ENCODE measurements at regions not wholly inside any gene's neighbourhood (a gene's known extent, or its start where the extent isn't known, plus 50 kb on each side); places are given as distances from the start of the nearest gene placed in this dataset.
"Not testable (repeated sequence)": the region's sequence is repeated elsewhere in the genome, so short reads cannot be mapped to it uniquely, and the experiment has no call there.

DNA sequence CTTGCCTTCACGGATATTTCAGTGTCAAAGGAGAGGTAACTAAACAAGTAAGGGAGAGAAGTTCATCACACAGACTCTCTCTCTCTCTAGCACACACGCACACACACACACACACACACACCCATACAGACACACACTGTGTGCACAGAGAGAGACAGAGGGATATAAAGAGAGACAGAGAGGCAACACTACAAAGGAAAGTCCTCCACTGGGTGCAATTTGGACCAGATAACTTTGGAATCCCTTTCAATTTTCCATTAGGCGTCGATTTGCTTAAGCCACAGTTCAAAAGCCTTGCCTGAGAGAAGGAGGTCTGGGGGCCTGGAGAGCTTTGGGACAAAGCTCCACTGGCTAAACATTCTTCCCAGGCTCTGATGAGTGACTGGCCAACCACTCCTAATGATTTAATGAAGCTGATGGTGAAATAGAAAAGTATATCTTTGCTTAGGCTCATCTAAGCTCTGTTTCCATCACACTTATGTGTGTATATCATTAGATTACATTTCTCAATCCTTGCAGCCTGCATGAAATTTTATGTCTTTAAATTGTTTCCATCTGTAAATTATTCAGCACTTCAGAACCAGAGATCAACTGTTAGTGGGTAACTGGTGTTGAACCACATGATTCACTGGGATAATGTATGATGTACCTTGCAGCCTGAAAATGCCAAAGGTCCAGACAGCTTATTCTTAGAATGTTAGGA is 180.8 kb downstream of the MAGEB17 start:
- no peak for DNase-seq (ENCODE audit: low spot score in 2 of 2)
- Histone ChIP-seq H3K36me3 (replicated peaks) (no peaks in the 10 kb centered on the region), H3K4me1 (no peaks in the 10 kb centered on the region), H3K27me3 (ENCODE audit: low read depth) (no peaks in the 10 kb centered on the region; the same call in 1 of the 2 replicates), H3K4me3 (no peak overlapping the region), H3K9me3 (no peaks in the 10 kb centered on the region)
- in situ Hi-C loops (cut with MboI; ENCODE audit: low sequenced_read_pairs): no loop called here

DNA sequence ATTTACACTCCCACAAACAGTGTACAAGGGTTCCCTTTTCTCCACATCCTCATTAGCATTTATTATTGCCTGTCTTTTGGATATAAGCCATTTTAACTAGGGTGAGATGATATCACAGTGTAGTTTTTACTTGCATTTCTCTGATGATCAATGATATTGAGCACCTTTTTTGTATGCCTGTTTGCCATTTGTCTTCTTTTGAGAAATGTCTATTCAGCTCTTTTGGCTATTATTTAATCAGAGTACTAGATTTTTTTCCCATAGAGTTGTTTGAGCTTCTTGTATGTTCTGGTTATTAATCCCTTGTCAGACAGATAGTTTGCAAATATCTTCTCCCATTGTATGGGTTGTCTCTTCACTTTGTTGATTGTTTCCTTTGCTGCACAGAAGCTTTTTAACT is 190.6 kb downstream of the MAGEB17 start:
- in situ Hi-C loops (cut with MboI; ENCODE audit: low sequenced_read_pairs): no loop called here
- Histone ChIP-seq H3K4me3 (no peak overlapping the region), H3K27me3 (ENCODE audit: low read depth) (no peaks in the 10 kb centered on the region), H3K36me3 (replicated peaks) (no peaks in the 10 kb centered on the region), H3K4me1 (no peaks in the 10 kb centered on the region), H3K9me3 (no peaks in the 10 kb centered on the region; the same call in 1 of the 2 replicates)
- DNase-seq (ENCODE audit: low spot score in 2 of 2): no peak

DNA sequence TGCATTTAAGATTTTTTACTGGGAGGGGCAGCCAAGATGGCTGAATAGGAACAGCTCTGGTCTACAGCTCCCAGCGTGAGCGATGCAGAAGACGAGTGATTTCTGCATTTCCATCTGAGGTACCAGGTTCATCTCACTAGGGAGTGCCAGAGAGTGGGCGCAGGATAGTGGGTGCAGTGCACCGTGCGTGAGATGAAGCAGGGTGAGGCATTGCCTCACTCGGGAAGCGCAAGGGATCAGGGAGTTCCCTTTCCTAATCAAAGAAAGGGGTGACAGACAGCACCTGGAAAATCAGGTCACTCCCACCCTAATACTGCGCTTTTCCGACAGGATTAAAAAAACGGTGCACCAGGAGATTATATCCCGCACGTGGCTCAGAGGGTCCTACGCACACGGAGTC is 192.8 kb downstream of the MAGEB17 start:
- DNase-seq (ENCODE audit: low spot score in 2 of 2); H3K4me1 ChIP-seq; H3K36me3 ChIP-seq (replicated peaks); H3K9me3 ChIP-seq; H3K27me3 ChIP-seq (ENCODE audit: low read depth); in situ Hi-C loops (cut with MboI; ENCODE audit: low sequenced_read_pairs); H3K4me3 ChIP-seq: not testable (repeated sequence)

DNA sequence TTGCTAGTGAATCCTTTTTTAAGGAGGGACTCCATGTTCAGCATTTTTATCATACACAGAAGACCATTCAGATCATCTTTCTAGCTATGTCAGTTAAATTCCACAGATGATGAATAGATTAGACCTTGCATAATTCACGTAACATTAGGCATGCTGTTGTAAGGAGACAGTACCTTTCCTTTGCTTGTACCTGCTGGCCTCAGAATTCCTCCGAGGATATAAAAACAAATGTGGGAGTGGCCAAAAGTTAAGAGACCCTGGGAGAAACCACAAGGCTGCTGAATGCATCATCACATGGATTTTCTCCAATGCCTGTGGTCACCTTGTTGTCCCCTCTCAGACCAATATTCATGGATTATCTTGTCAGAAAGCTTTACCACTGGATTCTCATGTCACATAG is 201.4 kb downstream of the MAGEB17 start:
- in situ Hi-C loops (cut with MboI; ENCODE audit: low sequenced_read_pairs): no loop called here
- Histone ChIP-seq H3K27me3 (ENCODE audit: low read depth) (peaks cover 4% of the 10 kb centered on the region; the same call in 1 of the 2 replicates), H3K9me3 (no peaks in the 10 kb centered on the region), H3K4me3 (no peak overlapping the region), H3K36me3 (replicated peaks) (no peaks in the 10 kb centered on the region), H3K4me1 (no peaks in the 10 kb centered on the region)
- DNase-seq (ENCODE audit: low spot score in 2 of 2): no peak

DNA sequence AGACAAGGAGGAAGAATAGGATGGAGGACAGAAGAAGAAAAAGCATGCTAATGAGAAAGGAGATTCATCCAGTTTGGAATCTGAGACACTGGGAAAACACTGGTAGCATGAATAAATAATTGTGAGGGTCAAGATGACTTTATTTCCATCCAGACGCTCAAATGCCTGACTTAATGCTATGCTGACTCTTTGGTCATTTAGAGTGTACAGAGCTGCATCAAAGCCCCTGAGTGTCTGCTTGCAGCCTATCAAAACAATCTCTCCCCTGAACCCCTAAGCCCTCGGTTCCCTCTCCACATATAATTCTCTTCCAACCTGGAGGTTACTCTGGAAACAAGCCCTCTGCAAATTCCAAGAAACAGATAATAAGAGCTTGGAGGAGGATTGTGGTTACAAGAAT is 208.8 kb downstream of the MAGEB17 start:
- in situ Hi-C loops (cut with MboI; ENCODE audit: low sequenced_read_pairs): no loop called here
- DNase-seq (ENCODE audit: low spot score in 2 of 2): no peak
- H3K9me3 ChIP-seq: no peaks in the 10 kb centered on the region
- no peak overlapping the region for H3K4me3 ChIP-seq
- H3K36me3 ChIP-seq (replicated peaks): no peaks in the 10 kb centered on the region
- no peaks in the 10 kb centered on the region for H3K4me1 ChIP-seq
- H3K27me3 ChIP-seq (ENCODE audit: low read depth): no peaks in the 10 kb centered on the region; the same call in 1 of the 2 replicates

DNA sequence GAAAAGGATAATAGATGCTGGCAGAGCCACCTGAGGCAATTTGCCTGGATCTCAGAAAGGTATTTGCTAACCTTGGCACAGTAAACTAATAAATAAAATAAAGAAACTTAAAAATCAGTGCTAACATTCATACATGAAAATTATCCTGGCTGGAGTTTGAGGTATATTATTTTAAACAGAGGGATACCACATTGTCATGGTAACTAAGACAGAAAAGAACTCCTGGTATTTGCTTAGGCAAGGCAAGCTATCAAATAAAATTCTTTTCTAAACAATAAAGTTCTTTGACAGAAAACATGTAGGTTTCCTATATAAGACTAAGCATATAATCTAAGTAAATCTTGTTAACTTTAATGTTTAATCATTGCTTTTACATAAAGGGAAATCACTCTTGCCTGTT is 218.8 kb downstream of the MAGEB17 start:
- no peaks in the 10 kb centered on the region for H3K9me3 ChIP-seq
- peaks cover 14% of the 10 kb centered on the region for H3K4me1 ChIP-seq
- H3K4me3 ChIP-seq: no peak overlapping the region
- in situ Hi-C loops (cut with MboI; ENCODE audit: low sequenced_read_pairs): no loop called here
- no peaks in the 10 kb centered on the region for H3K36me3 ChIP-seq (replicated peaks)
- H3K27me3 ChIP-seq (ENCODE audit: low read depth): peaks cover 8% of the 10 kb centered on the region
- DNase-seq (ENCODE audit: low spot score in 2 of 2): peak in 1 of 2 experiments; percentile 56

GRCh38 chrX:16392597-16392996 is 225.3 kb downstream of the MAGEB17 start:
- Histone ChIP-seq H3K4me3 (no peak overlapping the region), H3K4me1 (no peaks in the 10 kb centered on the region), H3K27me3 (ENCODE audit: low read depth) (peaks cover 11% of the 10 kb centered on the region), H3K36me3 (replicated peaks) (no peaks in the 10 kb centered on the region), H3K9me3 (no peaks in the 10 kb centered on the region)
- in situ Hi-C loops (cut with MboI; ENCODE audit: low sequenced_read_pairs): no loop called here
- DNase-seq (ENCODE audit: low spot score in 2 of 2): no peak

DNA sequence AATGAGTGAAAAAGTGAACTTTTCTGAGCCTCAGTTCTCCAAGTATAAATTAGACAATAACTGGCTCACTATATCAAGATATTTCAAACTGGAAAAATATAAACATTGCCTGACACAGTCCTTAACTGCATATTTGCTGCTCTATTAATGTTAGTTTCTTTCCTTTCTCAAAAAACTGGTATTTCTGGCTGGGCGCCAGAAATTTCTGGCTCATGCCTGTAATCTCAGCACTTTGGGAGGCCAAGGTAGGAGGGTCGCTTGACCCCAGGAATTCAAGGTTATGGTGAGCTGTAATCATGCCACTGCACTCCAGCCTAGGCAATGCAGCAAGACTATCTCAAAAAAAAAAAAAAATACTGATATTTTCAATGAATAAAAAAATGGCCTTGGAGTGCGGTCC is 227.0 kb downstream of the MAGEB17 start:
- DNase-seq (ENCODE audit: low spot score in 2 of 2): peak in 1 of 2 experiments; percentile 9

DNA sequence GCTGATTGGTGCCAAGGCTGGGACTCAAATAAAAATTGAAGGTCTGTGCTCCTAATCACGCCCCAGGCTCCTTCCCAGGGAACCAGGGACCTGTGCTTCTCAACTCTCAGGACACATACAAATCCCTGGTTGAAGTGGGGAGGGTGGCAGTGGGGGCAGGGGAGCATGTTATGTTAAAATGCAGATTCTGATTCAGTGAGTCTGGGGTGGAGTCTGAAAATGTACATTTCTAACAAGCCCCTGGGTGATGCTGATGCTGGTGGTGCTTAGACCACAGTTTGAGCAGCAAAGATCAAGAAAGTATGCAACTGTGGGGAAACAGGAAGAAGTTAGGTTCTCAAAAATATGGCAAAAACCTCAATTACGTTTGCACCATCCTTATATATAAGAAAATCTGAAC is 236.5 kb downstream of the MAGEB17 start:
- in situ Hi-C loops (cut with MboI; ENCODE audit: low sequenced_read_pairs): no loop called here

More for the DNA sequence above, 227.0 kb downstream of the MAGEB17 start:
- Histone ChIP-seq H3K9me3 (no peaks in the 10 kb centered on the region), H3K27me3 (ENCODE audit: low read depth) (peaks cover 7% of the 10 kb centered on the region), H3K4me1 (no peaks in the 10 kb centered on the region), H3K4me3 (no peak overlapping the region), H3K36me3 (replicated peaks) (no peaks in the 10 kb centered on the region)
- in situ Hi-C loops (cut with MboI; ENCODE audit: low sequenced_read_pairs): no loop called here

DNA sequence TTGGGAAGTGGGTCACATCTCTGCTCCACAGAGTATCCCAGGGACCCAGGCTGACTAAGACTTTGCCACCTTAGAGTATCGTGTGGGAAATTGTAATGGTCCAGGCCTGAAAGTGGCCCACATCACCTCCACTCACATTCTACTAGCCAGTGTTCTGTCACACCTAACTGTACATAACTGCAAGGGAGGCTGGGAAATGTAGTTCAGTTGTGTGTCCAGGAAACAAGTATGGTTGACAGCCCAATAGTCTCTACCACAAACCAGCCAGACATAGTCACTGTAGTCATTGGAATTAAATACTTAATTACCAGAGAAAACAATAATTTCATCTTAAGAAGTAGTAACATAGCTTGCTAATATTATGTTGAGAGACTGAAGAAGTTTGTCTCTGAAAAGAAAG is 233.4 kb upstream of the S100G start:
- H3K9me3 ChIP-seq: no peaks in the 10 kb centered on the region
- no peaks in the 10 kb centered on the region for H3K4me1 ChIP-seq
- in situ Hi-C loops (cut with MboI; ENCODE audit: low sequenced_read_pairs): no loop called here
- DNase-seq (ENCODE audit: low spot score in 2 of 2): no peak
- peaks cover 4% of the 10 kb centered on the region; the same call in 1 of the 2 replicates for H3K27me3 ChIP-seq (ENCODE audit: low read depth)
- no peak overlapping the region for H3K4me3 ChIP-seq
- no peaks in the 10 kb centered on the region for H3K36me3 ChIP-seq (replicated peaks)

More for the DNA sequence above, 236.5 kb downstream of the MAGEB17 start:
- H3K4me1 ChIP-seq: no peaks in the 10 kb centered on the region
- H3K4me3 ChIP-seq: no peak overlapping the region
- DNase-seq (ENCODE audit: low spot score in 2 of 2): no peak
- peaks cover 15% of the 10 kb centered on the region for H3K27me3 ChIP-seq (ENCODE audit: low read depth)
- no peaks in the 10 kb centered on the region for H3K9me3 ChIP-seq
- H3K36me3 ChIP-seq (replicated peaks): no peaks in the 10 kb centered on the region

DNA sequence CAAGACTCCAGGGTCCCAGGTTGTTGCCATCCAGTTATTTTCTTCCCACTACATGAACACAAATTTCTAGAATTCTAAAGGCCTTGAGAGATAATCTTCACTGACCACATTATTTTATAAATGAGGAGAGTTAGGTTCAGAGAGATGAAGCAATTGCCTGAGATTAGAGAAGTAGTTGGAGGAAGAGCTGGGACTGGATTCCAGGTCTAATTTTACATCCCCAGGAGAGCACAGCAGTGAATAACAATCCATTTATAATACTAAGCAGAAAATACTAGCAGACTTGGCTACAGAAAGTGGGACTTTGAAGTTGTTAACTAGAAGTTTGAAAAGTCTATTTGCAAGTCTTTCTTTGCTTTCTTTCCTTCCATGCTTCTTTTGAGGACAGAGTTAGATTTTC is 231.3 kb upstream of the S100G start:
- Histone ChIP-seq H3K9me3 (no peaks in the 10 kb centered on the region), H3K36me3 (replicated peaks) (no peaks in the 10 kb centered on the region), H3K4me1 (no peaks in the 10 kb centered on the region), H3K4me3 (no peak overlapping the region), H3K27me3 (ENCODE audit: low read depth) (no peaks in the 10 kb centered on the region)
- in situ Hi-C loops (cut with MboI; ENCODE audit: low sequenced_read_pairs): no loop called here
- no peak for DNase-seq (ENCODE audit: low spot score in 2 of 2)

GRCh38 chrX:16427668-16428067 is 222.3 kb upstream of the S100G start:
- in situ Hi-C loops (cut with MboI; ENCODE audit: low sequenced_read_pairs): no loop called here
- Histone ChIP-seq H3K4me1 (no peaks in the 10 kb centered on the region), H3K36me3 (replicated peaks) (no peaks in the 10 kb centered on the region), H3K4me3 (no peak overlapping the region), H3K9me3 (no peaks in the 10 kb centered on the region), H3K27me3 (ENCODE audit: low read depth) (peaks cover 25% of the 10 kb centered on the region)
- DNase-seq (ENCODE audit: low spot score in 2 of 2): no peak

GRCh38 chrX:16429406-16429805 is 220.6 kb upstream of the S100G start:
- Histone ChIP-seq H3K36me3 (replicated peaks) (no peaks in the 10 kb centered on the region), H3K27me3 (ENCODE audit: low read depth) (peaks cover 23% of the 10 kb centered on the region), H3K4me3 (no peak overlapping the region), H3K4me1 (no peaks in the 10 kb centered on the region), H3K9me3 (no peaks in the 10 kb centered on the region)
- no peak for DNase-seq (ENCODE audit: low spot score in 2 of 2)
- in situ Hi-C loops (cut with MboI; ENCODE audit: low sequenced_read_pairs): no loop called here

DNA sequence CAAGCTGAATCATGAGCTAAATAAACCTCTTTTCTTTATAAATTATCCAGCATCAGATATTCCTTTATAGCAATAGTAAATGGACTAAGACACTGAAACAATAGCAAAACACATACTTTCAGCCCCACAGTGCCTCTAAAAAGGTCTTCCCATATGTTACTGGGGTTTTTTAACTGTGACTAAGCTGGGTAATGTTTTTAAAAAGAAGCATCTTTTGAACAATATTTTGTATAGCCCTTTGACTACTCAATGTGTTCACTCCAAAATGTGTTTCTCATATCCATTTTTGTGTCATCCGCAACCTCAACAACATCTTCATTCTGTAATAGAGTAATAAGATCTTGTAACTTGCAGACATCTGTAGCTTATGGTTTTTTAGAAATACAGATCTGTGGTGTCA is 218.7 kb upstream of the S100G start:
- no peaks in the 10 kb centered on the region for H3K4me1 ChIP-seq
- H3K9me3 ChIP-seq: no peaks in the 10 kb centered on the region
- in situ Hi-C loops (cut with MboI; ENCODE audit: low sequenced_read_pairs): no loop called here
- peaks cover 8% of the 10 kb centered on the region for H3K27me3 ChIP-seq (ENCODE audit: low read depth)
- H3K4me3 ChIP-seq: no peak overlapping the region
- no peaks in the 10 kb centered on the region for H3K36me3 ChIP-seq (replicated peaks)
- no peak for DNase-seq (ENCODE audit: low spot score in 2 of 2)

GRCh38 chrX:16433021-16433420 is 216.9 kb upstream of the S100G start:
- Histone ChIP-seq H3K4me1 (no peaks in the 10 kb centered on the region), H3K27me3 (ENCODE audit: low read depth) (peaks cover 8% of the 10 kb centered on the region), H3K4me3 (no peak overlapping the region), H3K36me3 (replicated peaks) (no peaks in the 10 kb centered on the region), H3K9me3 (no peaks in the 10 kb centered on the region)
- no peak for DNase-seq (ENCODE audit: low spot score in 2 of 2)
- in situ Hi-C loops (cut with MboI; ENCODE audit: low sequenced_read_pairs): no loop called here

Measured in HAP-1 (cell line).